Upper lobe of left lung (tissue), 4 donors: ENCODE measurements at regions not wholly inside any gene's neighbourhood (a gene's known extent, or its start where the extent isn't known, plus 50 kb on each side); places are given as distances from the start of the nearest gene placed in this dataset.

ENCODE experiments used
- EP300 ChIP-seq, 4 donors: sonication (generic); formaldehyde crosslinking; IDR thresholded peaks; one replicate each; pipeline ENCODE4 v1.5.1; 2017; ENCODE audit warnings: antibody characterized with exemption in 4 of 4, control low read depth in 2 of 4
- POLR2A ChIP-seq, 4 donors: fragments of 450-650 bp; IDR thresholded peaks; one replicate each; pipeline ENCODE4 v1.5.1; 2016 to 2017; ENCODE audit warnings: antibody characterized with exemption in 4 of 4, mild to moderate bottlenecking in 2 of 4
- POLR2AphosphoS5 ChIP-seq, 2 donors: sonication (generic); formaldehyde crosslinking; IDR thresholded peaks; one replicate each; pipeline ENCODE4 v1.5.1; 2017; ENCODE audit warnings: antibody characterized with exemption in 2 of 2
- TF ChIP-seq, protein P1 (sequence below), 6 experiments: fragments of 450-650 bp in 4 of 6; fragments of 200-600 bp in 2 of 6; sonication (generic) in 2 of 6; IDR thresholded peaks; one replicate each; pipeline ENCODE4 v1.5.1; 2016 to 2019; ENCODE audit warnings: antibody characterized with exemption in 6 of 6

- no peak for TF ChIP-seq POLR2A (IDR thresholded peaks at IDR 0.05)
- TF ChIP-seq, protein P1, sequence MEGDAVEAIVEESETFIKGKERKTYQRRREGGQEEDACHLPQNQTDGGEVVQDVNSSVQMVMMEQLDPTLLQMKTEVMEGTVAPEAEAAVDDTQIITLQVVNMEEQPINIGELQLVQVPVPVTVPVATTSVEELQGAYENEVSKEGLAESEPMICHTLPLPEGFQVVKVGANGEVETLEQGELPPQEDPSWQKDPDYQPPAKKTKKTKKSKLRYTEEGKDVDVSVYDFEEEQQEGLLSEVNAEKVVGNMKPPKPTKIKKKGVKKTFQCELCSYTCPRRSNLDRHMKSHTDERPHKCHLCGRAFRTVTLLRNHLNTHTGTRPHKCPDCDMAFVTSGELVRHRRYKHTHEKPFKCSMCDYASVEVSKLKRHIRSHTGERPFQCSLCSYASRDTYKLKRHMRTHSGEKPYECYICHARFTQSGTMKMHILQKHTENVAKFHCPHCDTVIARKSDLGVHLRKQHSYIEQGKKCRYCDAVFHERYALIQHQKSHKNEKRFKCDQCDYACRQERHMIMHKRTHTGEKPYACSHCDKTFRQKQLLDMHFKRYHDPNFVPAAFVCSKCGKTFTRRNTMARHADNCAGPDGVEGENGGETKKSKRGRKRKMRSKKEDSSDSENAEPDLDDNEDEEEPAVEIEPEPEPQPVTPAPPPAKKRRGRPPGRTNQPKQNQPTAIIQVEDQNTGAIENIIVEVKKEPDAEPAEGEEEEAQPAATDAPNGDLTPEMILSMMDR (IDR thresholded peaks at IDR 0.05), result no peak
- no peak for TF ChIP-seq EP300 (IDR thresholded peaks at IDR 0.05)
- TF ChIP-seq POLR2AphosphoS5 (IDR thresholded peaks at IDR 0.05), result no peak
Observed at GRCh38 chr5:126100767-126101166, 322.4 kb upstream of the GRAMD2B start.
